ENCODE measurements at regions not wholly inside any gene's neighbourhood (a gene's known extent, or its start where the extent isn't known, plus 50 kb on each side); places are given as distances from the start of the nearest gene placed in this dataset.

GRCh38 chr7:130894146-130894908 lies 160.3 kb upstream of the KLF14 start:
- FAIRE-seq (no peak), DNase-seq (ENCODE audit: insufficient read length) (no peak)
- TF ChIP-seq TAF1 (IDR thresholded peaks at IDR 0.05; ENCODE audit: borderline replicate concordance, low read depth, low read length) (no peak), POLR2AphosphoS5 (IDR thresholded peaks at IDR 0.05; ENCODE audit: low read depth, low read length) (no peak; the same call in 1 of the 2 replicates), POLR2A (IDR thresholded peaks at IDR 0.05; ENCODE audit: low read depth, low read length) (no peak)

GRCh38 chr7:130894909-130895750 lies 161.1 kb upstream of the KLF14 start:
- DNase-seq (ENCODE audit: insufficient read length), result no peak
- TF ChIP-seq TAF1 (IDR thresholded peaks at IDR 0.05; ENCODE audit: borderline replicate concordance, low read depth, low read length) (no peak), POLR2AphosphoS5 (IDR thresholded peaks at IDR 0.05; ENCODE audit: low read depth, low read length) (no peak), POLR2A (IDR thresholded peaks at IDR 0.05; ENCODE audit: low read depth, low read length) (no peak)
- no peak for FAIRE-seq

GRCh38 chr7:130896051-130896881 lies 162.3 kb upstream of the KLF14 start:
- no peak for DNase-seq (ENCODE audit: insufficient read length)
- FAIRE-seq, result no peak
- no peak for TF ChIP-seq TAF1 (IDR thresholded peaks at IDR 0.05; ENCODE audit: borderline replicate concordance, low read depth, low read length)
- no peak for TF ChIP-seq POLR2A (IDR thresholded peaks at IDR 0.05; ENCODE audit: low read depth, low read length)
- TF ChIP-seq POLR2AphosphoS5 (IDR thresholded peaks at IDR 0.05; ENCODE audit: low read depth, low read length), result 0 out of 2 replicates have a peak, but pooled peaks have one; percentile 20

GRCh38 chr7:130896898-130897514 lies 163.0 kb upstream of the KLF14 start:
- no peak for TF ChIP-seq POLR2A (IDR thresholded peaks at IDR 0.05; ENCODE audit: low read depth, low read length)
- TF ChIP-seq POLR2AphosphoS5 (IDR thresholded peaks at IDR 0.05; ENCODE audit: low read depth, low read length), result no peak
- TF ChIP-seq TAF1 (IDR thresholded peaks at IDR 0.05; ENCODE audit: borderline replicate concordance, low read depth, low read length), result no peak
- FAIRE-seq (peak; percentile 71), DNase-seq (ENCODE audit: insufficient read length) (peak; percentile 65)

GRCh38 chr7:130897515-130898419 lies 163.8 kb upstream of the KLF14 start:
- DNase-seq (ENCODE audit: insufficient read length), result no peak
- TF ChIP-seq POLR2A (IDR thresholded peaks at IDR 0.05; ENCODE audit: low read depth, low read length) (0 out of 2 replicates have a peak, but pooled peaks have one; percentile 2), TAF1 (IDR thresholded peaks at IDR 0.05; ENCODE audit: borderline replicate concordance, low read depth, low read length) (no peak)
- peak; percentile 5 for FAIRE-seq

GRCh38 chr7:130899071-130899560 lies 165.1 kb upstream of the KLF14 start:
- FAIRE-seq (no peak), DNase-seq (ENCODE audit: insufficient read length) (no peak)
- TF ChIP-seq POLR2A (IDR thresholded peaks at IDR 0.05; ENCODE audit: low read depth, low read length) (no peak), POLR2AphosphoS5 (IDR thresholded peaks at IDR 0.05; ENCODE audit: low read depth, low read length) (no peak)

GRCh38 chr7:130899638-130900401 lies 165.8 kb upstream of the KLF14 start:
- DNase-seq (ENCODE audit: insufficient read length), result no peak
- TF ChIP-seq POLR2A (IDR thresholded peaks at IDR 0.05; ENCODE audit: low read depth, low read length) (no peak; the same call in 1 of the 2 replicates), POLR2AphosphoS5 (IDR thresholded peaks at IDR 0.05; ENCODE audit: low read depth, low read length) (no peak), TAF1 (IDR thresholded peaks at IDR 0.05; ENCODE audit: borderline replicate concordance, low read depth, low read length) (no peak)
- FAIRE-seq, result no peak

GRCh38 chr7:130900471-130901076 lies 166.6 kb upstream of the KLF14 start:
- DNase-seq (ENCODE audit: insufficient read length) (no peak), FAIRE-seq (no peak)
- TF ChIP-seq POLR2A (IDR thresholded peaks at IDR 0.05; ENCODE audit: low read depth, low read length) (no peak), POLR2AphosphoS5 (IDR thresholded peaks at IDR 0.05; ENCODE audit: low read depth, low read length) (0 out of 2 replicates have a peak, but pooled peaks have one; percentile 18)

- TF ChIP-seq TAF1 (IDR thresholded peaks at IDR 0.05; ENCODE audit: borderline replicate concordance, low read depth, low read length) (no peak), POLR2AphosphoS5 (IDR thresholded peaks at IDR 0.05; ENCODE audit: low read depth, low read length) (no peak), POLR2A (IDR thresholded peaks at IDR 0.05; ENCODE audit: low read depth, low read length) (no peak; the same call in 1 of the 2 replicates)
These were observed 167.3 kb upstream of the KLF14 start for GRCh38 chr7:130901209-130901783.

More at GRCh38 chr7:130901209-130901783, 167.3 kb upstream of the KLF14 start:
- no peak for DNase-seq (ENCODE audit: insufficient read length)
- no peak for FAIRE-seq

All from GM12892 (cell line).